Left hindlimb (tissue), 1 donor: ENCODE measurements at regions not wholly inside any gene's neighbourhood (a gene's known extent, or its start where the extent isn't known, plus 50 kb on each side); places are given as distances from the start of the nearest gene placed in this dataset.
"Not testable (repeated sequence)": the region's sequence is repeated elsewhere in the genome, so short reads cannot be mapped to it uniquely, and the experiment has no call there.

Experiments used
- DNase-seq: peaks from one replicate; pipeline ENCODE4 v3.0.0-alpha.2; 2018

- DNase-seq = no peak
These were observed 257.7 kb upstream of the GJE1 start for GRCh38 chr6:141874930-141875602.

GRCh38 chr6:141869509-141869908, 263.2 kb upstream of the GJE1 start:
- not testable (repeated sequence) for DNase-seq

- DNase-seq = no peak
These were observed 265.0 kb upstream of the GJE1 start for GRCh38 chr6:141867767-141868166.

- no peak for DNase-seq
These were observed 265.8 kb upstream of the GJE1 start for GRCh38 chr6:141866731-141867497.

GRCh38 chr6:141851063-141851462, 281.7 kb upstream of the GJE1 start:
- no peak for DNase-seq

- no peak for DNase-seq
These were observed 284.5 kb upstream of the GJE1 start for GRCh38 chr6:141848029-141848890.

GRCh38 chr6:141846639-141847038, 286.1 kb upstream of the GJE1 start:
- no peak for DNase-seq

- no peak for DNase-seq
These were observed 289.4 kb upstream of the GJE1 start for GRCh38 chr6:141843178-141843834.

GRCh38 chr6:141833001-141833655, 299.6 kb upstream of the GJE1 start:
- DNase-seq = no peak

GRCh38 chr6:141830530-141830929, 302.2 kb upstream of the GJE1 start:
- DNase-seq = no peak

GRCh38 chr6:141829566-141830360, 303.0 kb upstream of the GJE1 start:
- DNase-seq = no peak

- DNase-seq = no peak
These were observed 308.4 kb upstream of the GJE1 start for GRCh38 chr6:141824350-141824749.

GRCh38 chr6:141815039-141815438, 317.7 kb upstream of the GJE1 start:
- not testable (repeated sequence) for DNase-seq

GRCh38 chr6:141809901-141810300, 322.8 kb upstream of the GJE1 start:
- no peak for DNase-seq

GRCh38 chr6:141808662-141809061, 324.1 kb upstream of the GJE1 start:
- no peak for DNase-seq

- not testable (repeated sequence) for DNase-seq
These were observed 331.8 kb upstream of the GJE1 start for GRCh38 chr6:141800973-141801372.

GRCh38 chr6:141790921-141791320, 341.8 kb upstream of the GJE1 start:
- no peak for DNase-seq

- DNase-seq = no peak
These were observed 344.6 kb upstream of the GJE1 start for GRCh38 chr6:141788096-141788495.

GRCh38 chr6:141783585-141783984, 349.1 kb upstream of the GJE1 start:
- DNase-seq = peak; percentile 34

- DNase-seq = no peak
These were observed 352.4 kb upstream of the GJE1 start for GRCh38 chr6:141780296-141780695.

GRCh38 chr6:141764388-141764787, 368.3 kb upstream of the GJE1 start:
- no peak for DNase-seq

- DNase-seq = no peak
These were observed 374.3 kb upstream of the GJE1 start for GRCh38 chr6:141758430-141758829.
